MCF 10A (cell line): ENCODE measurements at regions not wholly inside any gene's neighbourhood (a gene's known extent, or its start where the extent isn't known, plus 50 kb on each side); places are given as distances from the start of the nearest gene placed in this dataset.

Source experiments
- BruUV-seq: library from RNA; stranded (reverse); fragments of 400-500 nt; replicated peaks from 2 replicates; lab custom pipeline; 2021; lab: Mats Ljungman, UMichigan
- CTCF ChIA-PET: fragments of 300-600 bp; sonication (Branson Sonifier 250); formaldehyde crosslinking; extraction: SDS; loops from one replicate; lab custom pipeline; 2021; ENCODE audit warnings: antibody characterized with exemption, inconsistent platforms; lab: Yijun Ruan, JAX
- POLR2A ChIA-PET: fragments of 300-600, 350-650 bp; sonication (Branson Sonifier 250); formaldehyde crosslinking; extraction: SDS; loops from one replicate; lab custom pipeline; 2020; ENCODE audit warnings: antibody characterized with exemption, inconsistent platforms; lab: Yijun Ruan, JAX
- DNase-seq: peaks from one replicate; pipeline ENCODE4 v3.0.0-alpha.2; 2018; ENCODE audit not compliant: unreplicated experiment
- H3K27ac Mint-ChIP-seq: one replicate; pipeline ENCODE4 v1.8.0; 2022; ENCODE audit warnings: mild to moderate bottlenecking, low read depth, mixed read lengths; ENCODE audit not compliant: unreplicated experiment
- H3K27me3 Mint-ChIP-seq: one replicate; pipeline ENCODE4 v1.8.0; 2022; ENCODE audit warnings: mixed read lengths; ENCODE audit not compliant: insufficient read depth, unreplicated experiment
- H3K36me3 Mint-ChIP-seq: one replicate; pipeline ENCODE4 v1.8.0; 2022; ENCODE audit warnings: mild to moderate bottlenecking, moderate library complexity, mixed read lengths; ENCODE audit not compliant: insufficient read depth, unreplicated experiment
- H3K4me1 Mint-ChIP-seq: one replicate; pipeline ENCODE4 v1.8.0; 2022; ENCODE audit warnings: mixed read lengths; ENCODE audit not compliant: insufficient read depth, unreplicated experiment
- H3K4me3 Mint-ChIP-seq: one replicate; pipeline ENCODE4 v1.8.0; 2022; ENCODE audit warnings: mild to moderate bottlenecking, moderate library complexity, mixed read lengths; ENCODE audit not compliant: unreplicated experiment
- H3K9me3 Mint-ChIP-seq: one replicate; pipeline ENCODE4 v1.8.0; 2022; ENCODE audit warnings: mixed read lengths; ENCODE audit not compliant: unreplicated experiment
- CTCF ChIP-seq: fragments of 200-600 bp; IDR thresholded peaks from one replicate; pipeline ENCODE4 v1.8.0; 2022; ENCODE audit warnings: antibody characterized with exemption, mild to moderate bottlenecking; ENCODE audit not compliant: unreplicated experiment
- intact Hi-C: fragments of 100-400 bp; cut with micrococcal nuclease; formaldehyde crosslinking; loops from 2 replicates; pipeline ENCODE4 v1.14.1; 2022

DNA sequence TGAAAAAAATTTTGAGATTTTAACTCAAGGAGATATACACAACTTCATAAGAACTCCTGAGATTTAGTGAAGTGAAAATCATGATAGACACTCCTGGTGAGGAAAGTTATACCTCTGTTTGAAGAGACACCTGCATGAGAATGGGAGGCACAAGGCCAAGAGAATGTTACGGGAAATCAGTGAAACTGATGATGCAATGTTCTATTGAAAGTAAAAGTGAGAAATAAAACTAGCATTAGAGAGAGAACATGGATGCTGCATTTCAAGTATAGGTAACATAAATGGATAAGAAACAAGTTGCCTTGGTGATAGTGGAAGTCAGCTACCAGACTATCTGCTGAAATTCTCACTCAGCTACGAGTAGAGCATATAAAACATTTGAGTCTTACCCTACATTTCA lies 562.1 kb upstream of the FANCL start:
- ChIA-PET CTCF (interaction anchor here (0.6 to 1.0 kb wide), 2 partner anchors 9 to 188 kb away, joined by 3 read pairs; no protein-coding TSS in a partner anchor), POLR2A (no interaction called here)
- TF ChIP-seq CTCF: no peak
- Mint-ChIP-seq H3K27me3 (no peaks in the 10 kb centered on the region), H3K9me3 (no peaks in the 10 kb centered on the region), H3K4me3 (no peak overlapping the region), H3K4me1 (no peaks in the 10 kb centered on the region), H3K27ac (no peak overlapping the region), H3K36me3 (no peaks in the 10 kb centered on the region)
- BruUV-seq: no TSS peak
- no peak for DNase-seq
- intact Hi-C loops: no loop called here

GRCh38 chr2:58800881-58801280 lies 559.8 kb upstream of the FANCL start:
- no peak overlapping the region for H3K27ac Mint-ChIP-seq
- CTCF ChIA-PET: no interaction called here

DNA sequence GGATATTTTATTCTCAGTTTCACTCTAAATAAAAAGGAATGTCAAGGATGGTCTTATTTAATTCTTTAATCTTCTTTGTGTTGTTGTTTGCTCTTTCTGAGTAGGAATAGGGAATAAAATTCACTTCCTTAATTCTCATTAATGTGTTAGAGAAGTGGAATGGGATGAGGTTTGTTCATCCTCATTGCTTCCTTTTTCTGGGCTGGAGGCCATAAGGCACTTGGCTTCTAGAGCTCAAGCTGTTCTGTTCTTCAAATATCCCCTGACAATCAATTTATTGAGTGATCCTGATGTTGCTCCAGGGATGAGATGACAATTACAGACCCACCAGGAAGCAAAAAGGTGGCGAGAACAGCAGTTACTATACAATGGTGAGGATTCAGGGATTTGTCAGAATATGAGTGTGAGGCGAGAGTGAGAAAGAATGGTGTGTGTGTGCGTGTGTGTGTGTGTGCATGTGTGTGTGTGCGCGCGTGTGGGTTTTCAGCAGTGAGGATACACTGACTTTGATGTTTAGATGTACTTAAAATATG lies 557.6 kb upstream of the FANCL start:
- Mint-ChIP-seq H3K4me3 (no peak overlapping the region), H3K27ac (no peak overlapping the region), H3K36me3 (no peaks in the 10 kb centered on the region), H3K4me1 (no peaks in the 10 kb centered on the region), H3K9me3 (no peaks in the 10 kb centered on the region), H3K27me3 (no peaks in the 10 kb centered on the region)
- ChIA-PET CTCF (interaction anchor here (0.6 kb wide), 1 partner anchor 1353 kb away, joined by 3 read pairs; no protein-coding TSS in a partner anchor), POLR2A (no interaction called here)
- TF ChIP-seq CTCF: no peak
- BruUV-seq: no TSS peak
- DNase-seq: no peak
- intact Hi-C loops: no loop called here

More at GRCh38 chr2:58800881-58801280, 559.8 kb upstream of the FANCL start:
- no peak for DNase-seq
- Mint-ChIP-seq H3K4me1 (no peaks in the 10 kb centered on the region), H3K36me3 (no peaks in the 10 kb centered on the region), H3K9me3 (no peaks in the 10 kb centered on the region), H3K4me3 (no peak overlapping the region), H3K27me3 (no peaks in the 10 kb centered on the region)
- no TSS peak for BruUV-seq
- POLR2A ChIA-PET: no interaction called here
- intact Hi-C loops: no loop called here
- no peak for TF ChIP-seq CTCF

GRCh38 chr2:58796239-58796910 lies 555.2 kb upstream of the FANCL start:
- TF ChIP-seq CTCF: no peak
- no peaks in the 10 kb centered on the region for H3K4me1 Mint-ChIP-seq
- no peaks in the 10 kb centered on the region for H3K9me3 Mint-ChIP-seq
- ChIA-PET CTCF (interaction anchor here (1.7 kb wide), 1 partner anchor 16 kb away, joined by 5 read pairs; no protein-coding TSS in a partner anchor), POLR2A (interaction anchor here (0.6 kb wide), 1 partner anchor 381 kb away, joined by 3 read pairs; no protein-coding TSS in a partner anchor)
- H3K4me3 Mint-ChIP-seq: no peak overlapping the region
- intact Hi-C loops: no loop called here
- BruUV-seq: no TSS peak
- no peaks in the 10 kb centered on the region for H3K36me3 Mint-ChIP-seq
- H3K27me3 Mint-ChIP-seq: no peaks in the 10 kb centered on the region
- no peak overlapping the region for H3K27ac Mint-ChIP-seq
- peak; percentile 9 for DNase-seq
